ENCODE measurements at regions not wholly inside any gene's neighbourhood (a gene's known extent, or its start where the extent isn't known, plus 50 kb on each side); places are given as distances from the start of the nearest gene placed in this dataset.

DNA sequence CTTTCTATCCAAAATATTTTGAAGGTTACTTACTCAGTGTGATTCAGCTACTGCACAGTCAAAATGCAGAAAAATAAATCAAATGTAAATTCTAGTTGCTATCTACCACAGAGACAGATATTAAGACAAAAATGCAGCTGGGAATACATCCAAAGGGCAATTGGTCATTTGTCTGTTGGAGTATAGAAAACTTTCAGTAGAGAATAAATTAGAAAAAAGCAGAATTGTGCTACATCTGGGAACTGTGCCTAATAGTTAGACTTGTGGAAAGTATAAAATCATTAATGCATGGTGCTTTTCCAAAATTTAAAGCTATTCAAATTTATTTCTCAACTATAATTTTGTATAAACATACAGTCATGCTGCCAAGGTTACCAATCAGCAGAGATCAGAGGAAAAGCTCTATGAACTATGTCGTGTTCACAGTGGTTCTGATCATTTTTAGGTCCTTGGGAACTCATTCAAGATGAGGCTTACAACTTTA lies 1635.8 kb downstream of the PCDH9 start:
- TF ChIP-seq, protein P1, sequence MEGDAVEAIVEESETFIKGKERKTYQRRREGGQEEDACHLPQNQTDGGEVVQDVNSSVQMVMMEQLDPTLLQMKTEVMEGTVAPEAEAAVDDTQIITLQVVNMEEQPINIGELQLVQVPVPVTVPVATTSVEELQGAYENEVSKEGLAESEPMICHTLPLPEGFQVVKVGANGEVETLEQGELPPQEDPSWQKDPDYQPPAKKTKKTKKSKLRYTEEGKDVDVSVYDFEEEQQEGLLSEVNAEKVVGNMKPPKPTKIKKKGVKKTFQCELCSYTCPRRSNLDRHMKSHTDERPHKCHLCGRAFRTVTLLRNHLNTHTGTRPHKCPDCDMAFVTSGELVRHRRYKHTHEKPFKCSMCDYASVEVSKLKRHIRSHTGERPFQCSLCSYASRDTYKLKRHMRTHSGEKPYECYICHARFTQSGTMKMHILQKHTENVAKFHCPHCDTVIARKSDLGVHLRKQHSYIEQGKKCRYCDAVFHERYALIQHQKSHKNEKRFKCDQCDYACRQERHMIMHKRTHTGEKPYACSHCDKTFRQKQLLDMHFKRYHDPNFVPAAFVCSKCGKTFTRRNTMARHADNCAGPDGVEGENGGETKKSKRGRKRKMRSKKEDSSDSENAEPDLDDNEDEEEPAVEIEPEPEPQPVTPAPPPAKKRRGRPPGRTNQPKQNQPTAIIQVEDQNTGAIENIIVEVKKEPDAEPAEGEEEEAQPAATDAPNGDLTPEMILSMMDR (IDR thresholded peaks at IDR 0.05; ENCODE audit: low read depth, low read length) = no peak
- no peak for TF ChIP-seq EZH2phosphoT487 (IDR thresholded peaks at IDR 0.05; ENCODE audit: low read depth)
- no peaks in the 10 kb centered on the region for H4K20me1 ChIP-seq (ENCODE audit: insufficient read depth, low read length)
- no peak overlapping the region for H2AFZ ChIP-seq (ENCODE audit: low read depth, low read length)
- no peaks in the 10 kb centered on the region for H3K36me3 ChIP-seq (replicated peaks; ENCODE audit: low read depth, low read length)
- H3K4me2 ChIP-seq (ENCODE audit: low read length) = no peak overlapping the region
- no peaks in the 10 kb centered on the region for H3K27me3 ChIP-seq (ENCODE audit: low read depth, low read length)
- no peaks in the 10 kb centered on the region for H3K79me2 ChIP-seq (ENCODE audit: low read length)
- no peak overlapping the region for H3K4me3 ChIP-seq (ENCODE audit: low read length)
- no peaks in the 10 kb centered on the region for H3K9me3 ChIP-seq (ENCODE audit: insufficient read depth, low read length)
- no peaks in the 10 kb centered on the region for H3K4me1 ChIP-seq (ENCODE audit: low read length)
- no peak overlapping the region for H3K27ac ChIP-seq (ENCODE audit: low read length)
- no peak overlapping the region for H3K9ac ChIP-seq (ENCODE audit: low read length)

DNA sequence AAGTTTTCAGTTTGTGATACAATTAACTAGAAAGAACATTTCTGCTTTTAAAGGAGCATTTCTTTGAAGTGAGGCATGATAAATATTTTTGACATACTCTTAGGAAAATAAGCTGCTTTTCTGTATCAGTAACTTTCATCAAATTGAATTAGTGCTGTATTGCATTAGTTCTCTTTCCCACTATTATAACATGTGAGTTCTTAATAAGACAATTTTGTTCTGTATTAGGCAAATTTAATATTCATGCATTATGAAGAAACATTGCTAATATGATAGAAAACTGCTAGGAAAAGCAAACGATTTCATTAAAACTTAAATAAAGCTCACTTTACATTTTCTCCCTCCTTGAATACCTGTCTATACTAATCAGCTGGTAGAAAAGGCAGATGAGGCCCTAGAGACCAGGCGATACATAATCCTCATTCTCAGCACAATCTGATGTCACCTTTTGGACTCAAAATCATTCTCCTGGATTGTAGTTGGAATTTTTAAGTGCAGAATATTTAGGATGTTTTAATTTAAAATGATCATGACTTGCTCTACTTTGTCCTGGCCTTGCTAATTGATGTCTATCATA lies 1636.8 kb downstream of the PCDH9 start:
- no peaks in the 10 kb centered on the region for H3K9me3 ChIP-seq (ENCODE audit: insufficient read depth, low read length)
- H2AFZ ChIP-seq (ENCODE audit: low read depth, low read length) = no peak overlapping the region
- TF ChIP-seq, protein P1 (IDR thresholded peaks at IDR 0.05; ENCODE audit: low read depth, low read length) = no peak
- no peak overlapping the region for H3K9ac ChIP-seq (ENCODE audit: low read length)
- no peak overlapping the region for H3K4me2 ChIP-seq (ENCODE audit: low read length)
- H3K79me2 ChIP-seq (ENCODE audit: low read length) = no peaks in the 10 kb centered on the region
- H3K27ac ChIP-seq (ENCODE audit: low read length) = no peak overlapping the region
- H3K27me3 ChIP-seq (ENCODE audit: low read depth, low read length) = no peaks in the 10 kb centered on the region
- no peaks in the 10 kb centered on the region for H3K4me1 ChIP-seq (ENCODE audit: low read length)
- H3K4me3 ChIP-seq (ENCODE audit: low read length) = no peak overlapping the region
- H3K36me3 ChIP-seq (replicated peaks; ENCODE audit: low read depth, low read length) = no peaks in the 10 kb centered on the region
- H4K20me1 ChIP-seq (ENCODE audit: insufficient read depth, low read length) = no peaks in the 10 kb centered on the region

DNA sequence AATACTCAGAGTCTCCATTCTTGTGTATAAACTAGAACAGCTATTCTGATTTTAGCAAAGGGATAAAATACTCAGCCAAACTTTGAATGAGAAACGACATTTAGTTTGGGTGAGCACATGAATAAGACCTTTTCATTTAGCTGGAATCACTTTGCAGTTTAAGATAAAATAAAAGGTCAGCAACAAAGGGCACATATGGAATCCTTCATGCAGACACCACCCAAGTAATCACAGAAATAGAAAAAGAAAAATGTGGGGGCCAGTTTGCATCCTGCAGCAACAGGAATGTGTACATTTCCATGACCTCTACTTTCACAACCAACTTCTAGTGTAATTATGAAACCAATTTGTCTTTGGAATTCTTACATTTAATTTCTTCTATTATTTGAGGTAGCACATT lies 1637.4 kb downstream of the PCDH9 start:
- TF ChIP-seq, protein P1 (IDR thresholded peaks at IDR 0.05; ENCODE audit: low read depth, low read length) = no peak
- no peak for TF ChIP-seq EZH2phosphoT487 (IDR thresholded peaks at IDR 0.05; ENCODE audit: low read depth)
- H3K4me3 ChIP-seq (ENCODE audit: low read length) = no peak overlapping the region
- no peaks in the 10 kb centered on the region for H3K9me3 ChIP-seq (ENCODE audit: insufficient read depth, low read length)
- no peak overlapping the region for H3K4me2 ChIP-seq (ENCODE audit: low read length)
- H3K9ac ChIP-seq (ENCODE audit: low read length) = no peak overlapping the region
- H3K79me2 ChIP-seq (ENCODE audit: low read length) = no peaks in the 10 kb centered on the region
- H3K27me3 ChIP-seq (ENCODE audit: low read depth, low read length) = no peaks in the 10 kb centered on the region
- no peaks in the 10 kb centered on the region for H3K4me1 ChIP-seq (ENCODE audit: low read length)
- no peak overlapping the region for H3K27ac ChIP-seq (ENCODE audit: low read length)
- no peaks in the 10 kb centered on the region for H3K36me3 ChIP-seq (replicated peaks; ENCODE audit: low read depth, low read length)
- no peaks in the 10 kb centered on the region for H4K20me1 ChIP-seq (ENCODE audit: insufficient read depth, low read length)
- no peak overlapping the region for H2AFZ ChIP-seq (ENCODE audit: low read depth, low read length)

DNA sequence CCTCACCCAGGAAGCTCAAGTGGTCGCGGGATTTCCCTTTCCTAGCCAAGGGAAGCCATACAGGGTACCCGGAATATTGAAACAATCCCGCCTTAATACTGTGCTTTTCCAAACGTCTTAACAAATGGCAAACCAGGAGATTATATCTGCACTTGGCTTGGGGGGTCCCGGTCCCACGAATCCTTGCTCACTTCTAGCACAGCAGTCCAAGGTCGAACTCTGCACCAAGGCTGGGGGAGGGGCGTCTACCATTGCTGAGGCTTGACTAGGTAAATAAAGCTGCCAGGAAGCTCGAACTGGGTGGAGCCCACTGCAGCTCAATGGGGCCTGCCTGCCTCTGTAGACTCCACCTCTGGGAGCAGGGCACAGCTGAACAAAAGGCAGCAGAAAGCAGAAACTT lies 1644.8 kb downstream of the PCDH9 start:
- H3K4me3 ChIP-seq (ENCODE audit: low read length) = no peak overlapping the region
- no peaks in the 10 kb centered on the region for H3K36me3 ChIP-seq (replicated peaks; ENCODE audit: low read depth, low read length)
- H2AFZ ChIP-seq (ENCODE audit: low read depth, low read length) = no peak overlapping the region
- no peaks in the 10 kb centered on the region for H3K27me3 ChIP-seq (ENCODE audit: low read depth, low read length)
- no peaks in the 10 kb centered on the region for H3K9me3 ChIP-seq (ENCODE audit: insufficient read depth, low read length)
- no peaks in the 10 kb centered on the region for H3K4me1 ChIP-seq (ENCODE audit: low read length)
- H4K20me1 ChIP-seq (ENCODE audit: insufficient read depth, low read length) = no peaks in the 10 kb centered on the region
- H3K27ac ChIP-seq (ENCODE audit: low read length) = no peak overlapping the region
- TF ChIP-seq EZH2phosphoT487 (IDR thresholded peaks at IDR 0.05; ENCODE audit: low read depth) = no peak
- TF ChIP-seq, protein P1 (IDR thresholded peaks at IDR 0.05; ENCODE audit: low read depth, low read length) = no peak
- H3K79me2 ChIP-seq (ENCODE audit: low read length) = no peaks in the 10 kb centered on the region
- no peak overlapping the region for H3K4me2 ChIP-seq (ENCODE audit: low read length)
- no peak overlapping the region for H3K9ac ChIP-seq (ENCODE audit: low read length)
